GDM1 (cell line): ENCODE measurements at regions not wholly inside any gene's neighbourhood (a gene's known extent, or its start where the extent isn't known, plus 50 kb on each side); places are given as distances from the start of the nearest gene placed in this dataset.

Experiments
- DNase-seq: peaks from one replicate; lab custom pipeline; 2025; lab: John Stamatoyannopoulos, UW

- DNase-seq, result no peak
These were observed 564.5 kb downstream of the FGF9 start for GRCh38 chr13:22235285-22235949.

- DNase-seq, result no peak
These were observed 565.0 kb downstream of the FGF9 start for GRCh38 chr13:22235950-22236290.

GRCh38 chr13:22238269-22238668 lies 567.4 kb downstream of the FGF9 start:
- DNase-seq, result no peak

- DNase-seq, result no peak
These were observed 569.8 kb downstream of the FGF9 start for GRCh38 chr13:22240716-22241115.

GRCh38 chr13:22243469-22244163 lies 572.7 kb downstream of the FGF9 start:
- no peak for DNase-seq

- no peak for DNase-seq
These were observed 581.5 kb downstream of the FGF9 start for GRCh38 chr13:22252281-22252830.

- no peak for DNase-seq
These were observed 582.2 kb downstream of the FGF9 start for GRCh38 chr13:22253107-22253506.

- no peak for DNase-seq
These were observed 585.3 kb downstream of the FGF9 start for GRCh38 chr13:22256111-22256639.

GRCh38 chr13:22262001-22262885 lies 591.4 kb downstream of the FGF9 start:
- DNase-seq, result no peak

- DNase-seq, result no peak
These were observed 592.3 kb downstream of the FGF9 start for GRCh38 chr13:22263185-22263584.

- no peak for DNase-seq
These were observed 594.7 kb downstream of the FGF9 start for GRCh38 chr13:22265563-22265962.

- no peak for DNase-seq
These were observed 600.0 kb downstream of the FGF9 start for GRCh38 chr13:22270881-22271280.

- DNase-seq, result no peak
These were observed 601.0 kb downstream of the FGF9 start for GRCh38 chr13:22271903-22272302.

GRCh38 chr13:22275393-22275792 lies 604.5 kb downstream of the FGF9 start:
- no peak for DNase-seq

GRCh38 chr13:22276616-22277015 lies 605.7 kb downstream of the FGF9 start:
- DNase-seq, result no peak

- peak; percentile 64 for DNase-seq
These were observed 607.6 kb downstream of the FGF9 start for GRCh38 chr13:22278336-22278929.

- DNase-seq, result no peak
These were observed 615.0 kb downstream of the FGF9 start for GRCh38 chr13:22285867-22286266.

- no peak for DNase-seq
These were observed 615.5 kb downstream of the FGF9 start for GRCh38 chr13:22286338-22286737.

GRCh38 chr13:22287343-22287920 lies 616.6 kb downstream of the FGF9 start:
- no peak for DNase-seq

GRCh38 chr13:22288496-22288895 lies 617.6 kb downstream of the FGF9 start:
- DNase-seq, result no peak

- DNase-seq, result no peak
These were observed 618.8 kb downstream of the FGF9 start for GRCh38 chr13:22289711-22290110.

GRCh38 chr13:22298530-22298929 lies 627.7 kb downstream of the FGF9 start:
- DNase-seq, result no peak
